ENCODE measurements at regions not wholly inside any gene's neighbourhood (a gene's known extent, or its start where the extent isn't known, plus 50 kb on each side); places are given as distances from the start of the nearest gene placed in this dataset.

- H3K27me3 ChIP-seq (replicated peaks in 1 of 2; ENCODE audit: control insufficient read depth in 2 of 2, insufficient read depth in 2 of 2, low read length in 1 of 2): no peaks in the 10 kb centered on the region
- no peak for ATAC-seq
- no peak for FAIRE-seq
- H3K4me3 ChIP-seq: no peak overlapping the region
- no peaks in the 10 kb centered on the region for H3K36me3 ChIP-seq (ENCODE audit: control insufficient read depth in 2 of 2, insufficient read depth in 2 of 2, low read length in 1 of 2)
- ChIA-PET SMC1A (ENCODE audit: uncharacterized antibody, unreplicated experiment) (interaction anchor here (1.0 to 1.3 kb wide), 2 partner anchors 13 to 34 kb away, joined by 3 to 5 read pairs; no protein-coding TSS in a partner anchor), RAD21 (ENCODE audit: unreplicated experiment) (no interaction called here), CTCF (no interaction called here), POLR2A (no interaction called here)
- peaks cover 5% of the 10 kb centered on the region for H3K4me1 ChIP-seq (ENCODE audit: control insufficient read depth, insufficient read depth, low read length)
- no peak overlapping the region for H3K27ac ChIP-seq (ENCODE audit: control insufficient read depth, insufficient read depth)
- BruUV-seq (replicated peaks): no TSS peak
- intact Hi-C loops (cut with micrococcal nuclease; ENCODE audit: unreplicated experiment): no loop called here
- H3K4me2 ChIP-seq (ENCODE audit: control insufficient read depth, insufficient read depth): no peak overlapping the region
- no peak overlapping the region for H2AFZ ChIP-seq (ENCODE audit: control insufficient read depth, low read depth, low read length)
- H3K9ac ChIP-seq (ENCODE audit: control insufficient read depth, insufficient read depth, low read length): no peak overlapping the region
- 2% methylated on average over 2 of the region's 2 CpGs for WGBS (ENCODE audit: insufficient coverage, insufficient replicate concordance, low lambda C conversion rate, missing lambda C conversion rate)
- in situ Hi-C loops (cut with MboI): no loop called here
- H4K20me1 ChIP-seq (ENCODE audit: control insufficient read depth, insufficient read depth): no peaks in the 10 kb centered on the region
- no peaks in the 10 kb centered on the region for H3K79me2 ChIP-seq (ENCODE audit: control insufficient read depth, insufficient read depth, low read length)
- no peak for DNase-seq (ENCODE audit: low read depth, low spot score)
- no peaks in the 10 kb centered on the region; the same call in 2 of the 3 replicates for H3K9me3 ChIP-seq (replicated peaks; ENCODE audit: control insufficient read depth, insufficient read depth, low read length)
- TF ChIP-seq, protein P1, sequence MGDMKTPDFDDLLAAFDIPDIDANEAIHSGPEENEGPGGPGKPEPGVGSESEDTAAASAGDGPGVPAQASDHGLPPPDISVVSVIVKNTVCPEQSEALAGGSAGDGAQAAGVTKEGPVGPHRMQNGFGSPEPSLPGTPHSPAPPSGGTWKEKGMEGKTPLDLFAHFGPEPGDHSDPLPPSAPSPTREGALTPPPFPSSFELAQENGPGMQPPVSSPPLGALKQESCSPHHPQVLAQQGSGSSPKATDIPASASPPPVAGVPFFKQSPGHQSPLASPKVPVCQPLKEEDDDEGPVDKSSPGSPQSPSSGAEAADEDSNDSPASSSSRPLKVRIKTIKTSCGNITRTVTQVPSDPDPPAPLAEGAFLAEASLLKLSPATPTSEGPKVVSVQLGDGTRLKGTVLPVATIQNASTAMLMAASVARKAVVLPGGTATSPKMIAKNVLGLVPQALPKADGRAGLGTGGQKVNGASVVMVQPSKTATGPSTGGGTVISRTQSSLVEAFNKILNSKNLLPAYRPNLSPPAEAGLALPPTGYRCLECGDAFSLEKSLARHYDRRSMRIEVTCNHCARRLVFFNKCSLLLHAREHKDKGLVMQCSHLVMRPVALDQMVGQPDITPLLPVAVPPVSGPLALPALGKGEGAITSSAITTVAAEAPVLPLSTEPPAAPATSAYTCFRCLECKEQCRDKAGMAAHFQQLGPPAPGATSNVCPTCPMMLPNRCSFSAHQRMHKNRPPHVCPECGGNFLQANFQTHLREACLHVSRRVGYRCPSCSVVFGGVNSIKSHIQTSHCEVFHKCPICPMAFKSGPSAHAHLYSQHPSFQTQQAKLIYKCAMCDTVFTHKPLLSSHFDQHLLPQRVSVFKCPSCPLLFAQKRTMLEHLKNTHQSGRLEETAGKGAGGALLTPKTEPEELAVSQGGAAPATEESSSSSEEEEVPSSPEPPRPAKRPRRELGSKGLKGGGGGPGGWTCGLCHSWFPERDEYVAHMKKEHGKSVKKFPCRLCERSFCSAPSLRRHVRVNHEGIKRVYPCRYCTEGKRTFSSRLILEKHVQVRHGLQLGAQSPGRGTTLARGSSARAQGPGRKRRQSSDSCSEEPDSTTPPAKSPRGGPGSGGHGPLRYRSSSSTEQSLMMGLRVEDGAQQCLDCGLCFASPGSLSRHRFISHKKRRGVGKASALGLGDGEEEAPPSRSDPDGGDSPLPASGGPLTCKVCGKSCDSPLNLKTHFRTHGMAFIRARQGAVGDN (IDR thresholded peaks at IDR 0.05): no peak
- TF ChIP-seq SIX5 (IDR thresholded peaks at IDR 0.05; ENCODE audit: low read depth, low read length, severe bottlenecking) (no peak), IRF3 (IDR thresholded peaks at IDR 0.05) (no peak), RUNX3 (IDR thresholded peaks at IDR 0.05; ENCODE audit: low read length) (no peak), E2F4 (IDR thresholded peaks at IDR 0.05; ENCODE audit: low read depth, low read length) (no peak), BRCA1 (IDR thresholded peaks at IDR 0.05; ENCODE audit: low read depth, low read length) (no peak), E4F1 (IDR thresholded peaks at IDR 0.05; ENCODE audit: borderline replicate concordance, partially characterized antibody) (no peak), NRF1 (conservative IDR thresholded peaks at IDR 0.05; ENCODE audit: low read depth, low read length) (no peak), HCFC1 (IDR thresholded peaks at IDR 0.05; ENCODE audit: low read length) (no peak)
- TF ChIP-seq, protein P2, sequence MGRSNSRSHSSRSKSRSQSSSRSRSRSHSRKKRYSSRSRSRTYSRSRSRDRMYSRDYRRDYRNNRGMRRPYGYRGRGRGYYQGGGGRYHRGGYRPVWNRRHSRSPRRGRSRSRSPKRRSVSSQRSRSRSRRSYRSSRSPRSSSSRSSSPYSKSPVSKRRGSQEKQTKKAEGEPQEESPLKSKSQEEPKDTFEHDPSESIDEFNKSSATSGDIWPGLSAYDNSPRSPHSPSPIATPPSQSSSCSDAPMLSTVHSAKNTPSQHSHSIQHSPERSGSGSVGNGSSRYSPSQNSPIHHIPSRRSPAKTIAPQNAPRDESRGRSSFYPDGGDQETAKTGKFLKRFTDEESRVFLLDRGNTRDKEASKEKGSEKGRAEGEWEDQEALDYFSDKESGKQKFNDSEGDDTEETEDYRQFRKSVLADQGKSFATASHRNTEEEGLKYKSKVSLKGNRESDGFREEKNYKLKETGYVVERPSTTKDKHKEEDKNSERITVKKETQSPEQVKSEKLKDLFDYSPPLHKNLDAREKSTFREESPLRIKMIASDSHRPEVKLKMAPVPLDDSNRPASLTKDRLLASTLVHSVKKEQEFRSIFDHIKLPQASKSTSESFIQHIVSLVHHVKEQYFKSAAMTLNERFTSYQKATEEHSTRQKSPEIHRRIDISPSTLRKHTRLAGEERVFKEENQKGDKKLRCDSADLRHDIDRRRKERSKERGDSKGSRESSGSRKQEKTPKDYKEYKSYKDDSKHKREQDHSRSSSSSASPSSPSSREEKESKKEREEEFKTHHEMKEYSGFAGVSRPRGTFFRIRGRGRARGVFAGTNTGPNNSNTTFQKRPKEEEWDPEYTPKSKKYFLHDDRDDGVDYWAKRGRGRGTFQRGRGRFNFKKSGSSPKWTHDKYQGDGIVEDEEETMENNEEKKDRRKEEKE (IDR thresholded peaks at IDR 0.05): no peak
- TF ChIP-seq, protein P3, sequence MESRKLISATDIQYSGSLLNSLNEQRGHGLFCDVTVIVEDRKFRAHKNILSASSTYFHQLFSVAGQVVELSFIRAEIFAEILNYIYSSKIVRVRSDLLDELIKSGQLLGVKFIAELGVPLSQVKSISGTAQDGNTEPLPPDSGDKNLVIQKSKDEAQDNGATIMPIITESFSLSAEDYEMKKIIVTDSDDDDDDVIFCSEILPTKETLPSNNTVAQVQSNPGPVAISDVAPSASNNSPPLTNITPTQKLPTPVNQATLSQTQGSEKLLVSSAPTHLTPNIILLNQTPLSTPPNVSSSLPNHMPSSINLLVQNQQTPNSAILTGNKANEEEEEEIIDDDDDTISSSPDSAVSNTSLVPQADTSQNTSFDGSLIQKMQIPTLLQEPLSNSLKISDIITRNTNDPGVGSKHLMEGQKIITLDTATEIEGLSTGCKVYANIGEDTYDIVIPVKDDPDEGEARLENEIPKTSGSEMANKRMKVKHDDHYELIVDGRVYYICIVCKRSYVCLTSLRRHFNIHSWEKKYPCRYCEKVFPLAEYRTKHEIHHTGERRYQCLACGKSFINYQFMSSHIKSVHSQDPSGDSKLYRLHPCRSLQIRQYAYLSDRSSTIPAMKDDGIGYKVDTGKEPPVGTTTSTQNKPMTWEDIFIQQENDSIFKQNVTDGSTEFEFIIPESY (IDR thresholded peaks at IDR 0.05): no peak
Measured at GRCh38 chr6:82571455-82571854, 207.8 kb downstream of the TPBG start.
